Endothelial cell of umbilical vein (primary cell): ENCODE measurements at regions not wholly inside any gene's neighbourhood (a gene's known extent, or its start where the extent isn't known, plus 50 kb on each side); places are given as distances from the start of the nearest gene placed in this dataset.

Experiments used
- BruUV-seq: library from RNA; stranded (reverse); fragments of 400-500 nt; replicated peaks from 2 replicates; lab custom pipeline; 2021; lab: Mats Ljungman, UMichigan
- CTCF ChIA-PET: fragments of 300-600, 350-600 bp; sonication (Branson Sonifier 250); formaldehyde crosslinking; loops from one replicate; lab custom pipeline; 2021; ENCODE audit warnings: antibody characterized with exemption, inconsistent platforms; lab: Charles Lee
- POLR2A ChIA-PET: fragments of 300-600, 350-600 bp; sonication (Branson Sonifier 250); formaldehyde crosslinking; loops from one replicate; lab custom pipeline; 2021; ENCODE audit warnings: antibody characterized with exemption, inconsistent platforms; lab: Charles Lee
- DNase-seq: peaks from one replicate; pipeline ENCODE4 v3.0.0-alpha.2; 2011; ENCODE audit warnings: low read depth, low spot score
- FAIRE-seq: peaks from 2 replicates; lab custom pipeline; 2011; peaks lifted over from hg19 to GRCh38; lab: Jason Lieb, UNC
- H2AFZ ChIP-seq: 2 replicates; pipeline ENCODE4 v1.6.0; 2012; ENCODE audit warnings: low read depth, low read length, control low read depth, inconsistent platforms
- H3K27ac ChIP-seq: 2 replicates; pipeline ENCODE4 v1.5.1; 2011; ENCODE audit warnings: low read depth, mild to moderate bottlenecking, control low read depth, low read length, moderate library complexity; ENCODE audit not compliant: insufficient read depth
- H3K27me3 ChIP-seq, 2 experiments: 2 replicates each; pipeline versions ENCODE4 v1.6.0 to v1.6.1; 2011; ENCODE audit warnings: low read length in 2 of 2, mixed read lengths in 1 of 2; ENCODE audit not compliant: control insufficient read depth in 2 of 2, insufficient read depth in 2 of 2
- H3K36me3 ChIP-seq, 2 experiments: 2 replicates in 1 of 2; 3 replicates in 1 of 2; pipeline ENCODE4 v1.5.1; 2011; ENCODE audit warnings: low read length in 2 of 2, mild to moderate bottlenecking in 1 of 2, moderate library complexity in 1 of 2; ENCODE audit not compliant: control insufficient read depth in 2 of 2, insufficient read depth in 2 of 2; ENCODE audit errors: extremely low read depth in 1 of 2
- H3K4me1 ChIP-seq: 3 replicates; pipeline ENCODE4 v1.5.1; 2011; ENCODE audit warnings: mild to moderate bottlenecking, low read length; ENCODE audit not compliant: control insufficient read depth, insufficient read depth; ENCODE audit errors: extremely low read depth
- H3K4me2 ChIP-seq: 2 replicates; pipeline ENCODE4 v1.6.1; 2011; ENCODE audit warnings: low read length, control low read depth, mixed read lengths; ENCODE audit not compliant: insufficient read depth
- H3K4me3 ChIP-seq, 3 experiments: fragments of 200-600 bp in 1 of 3; sonication (generic), shearing (Covaris generic) in 1 of 3; replicated peaks in 1 of 3; 2 replicates each; pipeline ENCODE4 v1.5.1; 2011 to 2016; ENCODE audit warnings: control low read depth in 3 of 3, low read length in 3 of 3, mild to moderate bottlenecking in 2 of 3, inconsistent platforms in 1 of 3, low read depth in 1 of 3, moderate library complexity in 1 of 3; ENCODE audit not compliant: insufficient read depth in 1 of 3
- H3K79me2 ChIP-seq: 2 replicates; pipeline ENCODE4 v1.6.0; 2012; ENCODE audit warnings: low read length, inconsistent platforms; ENCODE audit not compliant: control insufficient read depth, insufficient read depth
- H3K9ac ChIP-seq: replicated peaks from 2 replicates; pipeline ENCODE3; 2011; ENCODE audit warnings: low read length, control low read depth; ENCODE audit not compliant: insufficient read depth; ENCODE audit errors: extremely low read depth
- H3K9me1 ChIP-seq: replicated peaks from 3 replicates; pipeline ENCODE4 v1.6.0; 2011; ENCODE audit warnings: mild to moderate bottlenecking, low read length; ENCODE audit not compliant: control insufficient read depth, insufficient read depth; ENCODE audit errors: extremely low read depth
- H3K9me3 ChIP-seq: replicated peaks from 2 replicates; pipeline ENCODE4 v1.5.1; 2012; ENCODE audit warnings: low read length, inconsistent platforms; ENCODE audit not compliant: control insufficient read depth, insufficient read depth
- H4K20me1 ChIP-seq: replicated peaks from 2 replicates; pipeline ENCODE3; 2011; ENCODE audit warnings: mild to moderate bottlenecking, low read length; ENCODE audit not compliant: control insufficient read depth, insufficient read depth; ENCODE audit errors: extremely low read depth
- CTCF ChIP-seq, 2 donors: IDR thresholded peaks; 1 replicate in 1 of 2; 2 replicates in 1 of 2; pipeline ENCODE4 v1.5.1; 2011; ENCODE audit warnings: low read length in 2 of 2, mild to moderate bottlenecking in 2 of 2, moderate library complexity in 2 of 2, control low read depth in 1 of 2, inconsistent platforms in 1 of 2, low read depth in 1 of 2; ENCODE audit not compliant: insufficient read depth in 1 of 2; ENCODE audit errors: extremely low read depth in 1 of 2
- EZH2 ChIP-seq: IDR thresholded peaks from 2 replicates; pipeline ENCODE4 v1.6.1; 2012; ENCODE audit warnings: borderline replicate concordance, low read depth, mild to moderate bottlenecking, moderate library complexity, low read length, inconsistent platforms; ENCODE audit not compliant: severe bottlenecking
- FOS ChIP-seq: IDR thresholded peaks from 2 replicates; pipeline ENCODE4 v1.6.1; 2011; ENCODE audit warnings: mild to moderate bottlenecking, low read length, moderate library complexity, borderline replicate concordance; ENCODE audit not compliant: insufficient read depth
- GATA2 ChIP-seq: IDR thresholded peaks from 2 replicates; pipeline ENCODE4 v1.7.0; 2011; ENCODE audit warnings: low read depth, mild to moderate bottlenecking, moderate library complexity, mixed read lengths, low read length; ENCODE audit not compliant: insufficient read length, insufficient read depth
- JUN ChIP-seq: IDR thresholded peaks from 2 replicates; pipeline ENCODE4 v1.6.1; 2011; ENCODE audit warnings: borderline replicate concordance, low read depth; ENCODE audit not compliant: insufficient read length, insufficient read depth
- MAX ChIP-seq: IDR thresholded peaks from 2 replicates; pipeline ENCODE4 v1.6.1; 2011; ENCODE audit not compliant: insufficient read depth, insufficient read length
- MYC ChIP-seq: IDR thresholded peaks from one replicate; pipeline ENCODE4 v1.6.1; 2011; ENCODE audit warnings: mild to moderate bottlenecking, low read depth, low read length
- POLR2A ChIP-seq: IDR thresholded peaks from 2 replicates; pipeline ENCODE4 v1.6.1; 2012; ENCODE audit warnings: low read depth, mild to moderate bottlenecking, control low read depth, low read length
- POLR2AphosphoS5 ChIP-seq: IDR thresholded peaks from 2 replicates; pipeline ENCODE4 v1.6.1; 2012; ENCODE audit warnings: low read depth, mild to moderate bottlenecking, control low read depth, low read length, moderate library complexity; ENCODE audit not compliant: insufficient read depth
- dilution Hi-C: fragments of 300-500 bp; cut with MboI; formaldehyde crosslinking; loops from one replicate; pipeline ENCODE4 v1.15.0; 2019; ENCODE audit warnings: low sequenced_read_pairs; ENCODE audit not compliant: extremely low pct_ligation_motif_present
- intact Hi-C: fragments of 100-400 bp; cut with micrococcal nuclease; formaldehyde crosslinking; loops from one replicate; pipeline ENCODE4 v1.10.0; 2022

- Histone ChIP-seq H3K4me2 (no peak overlapping the region), H3K36me3 (no peaks in the 10 kb centered on the region), H3K79me2 (no peaks in the 10 kb centered on the region), H3K4me1 (no peaks in the 10 kb centered on the region), H3K4me3 (no peak overlapping the region), H4K20me1 (no peaks in the 10 kb centered on the region), H2AFZ (no peak overlapping the region), H3K9ac (no peak overlapping the region), H3K9me1 (no peaks in the 10 kb centered on the region), H3K27ac (no peak overlapping the region), H3K27me3 (no peaks in the 10 kb centered on the region), H3K9me3 (no peaks in the 10 kb centered on the region)
- ChIA-PET POLR2A (no interaction called here), CTCF (no interaction called here)
- no TSS peak for BruUV-seq
- DNase-seq (no peak), FAIRE-seq (no peak)
- intact Hi-C loops (no loop called here), dilution Hi-C loops (no loop called here)
- TF ChIP-seq MAX (no peak), JUN (no peak), CTCF (IDR thresholded peaks at IDR 0.05; ENCODE audit: extremely low read depth in 1 of 2, insufficient read depth in 1 of 2, low read depth in 1 of 2, low read length in 2 of 2) (no peak), MYC (no peak), FOS (no peak), POLR2AphosphoS5 (no peak), GATA2 (no peak), EZH2 (no peak), POLR2A (no peak)
Measured at GRCh38 chr4:154019811-154020210, 230.9 kb upstream of the SFRP2 start.
